ENCODE measurements at regions not wholly inside any gene's neighbourhood (a gene's known extent, or its start where the extent isn't known, plus 50 kb on each side); places are given as distances from the start of the nearest gene placed in this dataset.

- TF ChIP-seq EZH2 (IDR thresholded peaks at IDR 0.05; ENCODE audit: borderline replicate concordance, low read depth, low read length, severe bottlenecking) (no peak), CTCF (IDR thresholded peaks at IDR 0.05; ENCODE audit: extremely low read depth in 1 of 2, insufficient read depth in 1 of 2, low read depth in 1 of 2, low read length in 2 of 2) (no peak), MYC (IDR thresholded peaks at IDR 0.05; ENCODE audit: low read depth, low read length) (no peak), MAX (IDR thresholded peaks at IDR 0.05; ENCODE audit: insufficient read depth, insufficient read length) (no peak), POLR2A (IDR thresholded peaks at IDR 0.05; ENCODE audit: low read depth, low read length) (no peak), POLR2AphosphoS5 (IDR thresholded peaks at IDR 0.05; ENCODE audit: insufficient read depth, low read depth, low read length) (no peak), JUN (IDR thresholded peaks at IDR 0.05; ENCODE audit: borderline replicate concordance, insufficient read depth, insufficient read length, low read depth) (no peak), FOS (IDR thresholded peaks at IDR 0.05; ENCODE audit: borderline replicate concordance, insufficient read depth, low read length) (no peak)
Observed at GRCh38 chr6:143621876-143622605, 55.7 kb upstream of the PHACTR2 start.

Measured in endothelial cell of umbilical vein (primary cell).